ENCODE measurements at regions not wholly inside any gene's neighbourhood (a gene's known extent, or its start where the extent isn't known, plus 50 kb on each side); places are given as distances from the start of the nearest gene placed in this dataset.
"Not testable (repeated sequence)": the region's sequence is repeated elsewhere in the genome, so short reads cannot be mapped to it uniquely, and the experiment has no call there.

- H3K4me3 ChIP-seq (ENCODE audit: low read depth, low read length): no peak overlapping the region
- DNase-seq (ENCODE audit: low read depth): no peak
- TF ChIP-seq, protein P1, sequence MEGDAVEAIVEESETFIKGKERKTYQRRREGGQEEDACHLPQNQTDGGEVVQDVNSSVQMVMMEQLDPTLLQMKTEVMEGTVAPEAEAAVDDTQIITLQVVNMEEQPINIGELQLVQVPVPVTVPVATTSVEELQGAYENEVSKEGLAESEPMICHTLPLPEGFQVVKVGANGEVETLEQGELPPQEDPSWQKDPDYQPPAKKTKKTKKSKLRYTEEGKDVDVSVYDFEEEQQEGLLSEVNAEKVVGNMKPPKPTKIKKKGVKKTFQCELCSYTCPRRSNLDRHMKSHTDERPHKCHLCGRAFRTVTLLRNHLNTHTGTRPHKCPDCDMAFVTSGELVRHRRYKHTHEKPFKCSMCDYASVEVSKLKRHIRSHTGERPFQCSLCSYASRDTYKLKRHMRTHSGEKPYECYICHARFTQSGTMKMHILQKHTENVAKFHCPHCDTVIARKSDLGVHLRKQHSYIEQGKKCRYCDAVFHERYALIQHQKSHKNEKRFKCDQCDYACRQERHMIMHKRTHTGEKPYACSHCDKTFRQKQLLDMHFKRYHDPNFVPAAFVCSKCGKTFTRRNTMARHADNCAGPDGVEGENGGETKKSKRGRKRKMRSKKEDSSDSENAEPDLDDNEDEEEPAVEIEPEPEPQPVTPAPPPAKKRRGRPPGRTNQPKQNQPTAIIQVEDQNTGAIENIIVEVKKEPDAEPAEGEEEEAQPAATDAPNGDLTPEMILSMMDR (conservative IDR thresholded peaks at IDR 0.05; ENCODE audit: low read depth, low read length): no peak
These were observed 185.1 kb downstream of the NRP2 start for GRCh38 chr2:205867371-205867770.

DNA sequence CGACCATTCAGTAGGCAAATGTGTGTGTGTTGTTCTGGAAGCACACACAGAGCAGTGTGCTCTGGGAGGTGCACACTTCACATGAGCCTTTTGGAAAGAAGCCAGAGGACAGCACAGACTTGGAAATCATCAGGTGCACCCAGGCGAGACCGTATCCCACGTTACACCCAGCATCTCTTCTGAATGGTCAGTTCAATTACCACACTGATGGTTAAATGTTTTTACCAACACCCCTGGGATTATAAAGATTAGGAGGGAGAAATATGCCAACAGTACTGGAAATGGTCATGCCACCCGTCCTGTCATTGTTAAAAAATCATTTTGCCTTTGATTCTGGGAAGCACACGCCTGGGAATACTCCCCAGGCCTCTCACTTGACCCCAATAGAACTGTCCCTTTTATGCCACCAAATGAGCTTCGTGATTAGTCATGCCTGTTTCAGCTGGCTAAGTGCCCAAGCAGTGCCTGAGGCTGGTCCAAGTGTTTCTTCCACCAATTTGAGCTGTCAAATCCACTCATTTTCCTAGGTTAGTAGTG is 183.7 kb downstream of the NRP2 start:
- no peak for DNase-seq (ENCODE audit: low read depth)
- TF ChIP-seq, protein P1 (conservative IDR thresholded peaks at IDR 0.05; ENCODE audit: low read depth, low read length): no peak
- H3K4me3 ChIP-seq (ENCODE audit: low read depth, low read length): no peak overlapping the region

GRCh38 chr2:205865056-205865455 is 182.8 kb downstream of the NRP2 start:
- H3K4me3 ChIP-seq (ENCODE audit: low read depth, low read length): no peak overlapping the region
- DNase-seq (ENCODE audit: low read depth): no peak
- TF ChIP-seq, protein P1 (conservative IDR thresholded peaks at IDR 0.05; ENCODE audit: low read depth, low read length): no peak

GRCh38 chr2:205864491-205864890 is 182.2 kb downstream of the NRP2 start:
- no peak for DNase-seq (ENCODE audit: low read depth)
- TF ChIP-seq, protein P1 (conservative IDR thresholded peaks at IDR 0.05; ENCODE audit: low read depth, low read length): no peak
- H3K4me3 ChIP-seq (ENCODE audit: low read depth, low read length): no peak overlapping the region

DNA sequence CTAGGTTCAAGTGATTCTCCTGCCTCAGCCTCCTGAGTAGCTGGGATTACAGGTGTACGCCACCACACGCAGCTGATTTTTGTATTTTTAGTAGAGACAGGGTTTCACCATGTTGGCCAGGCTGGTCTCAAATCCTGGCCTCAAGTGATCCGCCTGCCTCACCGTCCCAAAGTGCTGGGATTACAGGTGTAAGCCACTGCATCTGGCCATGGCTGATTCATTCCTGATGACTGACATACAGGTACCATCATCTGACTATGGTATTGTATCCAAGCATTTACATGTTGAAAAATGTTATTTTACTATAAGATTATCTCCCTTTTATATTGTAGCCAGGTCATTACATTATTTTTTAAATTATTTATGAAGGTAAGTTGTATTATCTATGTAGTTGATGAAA is 180.5 kb downstream of the NRP2 start:
- H3K4me3 ChIP-seq (ENCODE audit: low read depth, low read length); DNase-seq (ENCODE audit: low read depth): not testable (repeated sequence)

- no peak overlapping the region for H3K4me3 ChIP-seq (ENCODE audit: low read depth, low read length)
- TF ChIP-seq, protein P1 (conservative IDR thresholded peaks at IDR 0.05; ENCODE audit: low read depth, low read length): no peak
- no peak for DNase-seq (ENCODE audit: low read depth)
These were observed 178.6 kb downstream of the NRP2 start for GRCh38 chr2:205860885-205861284.

DNA sequence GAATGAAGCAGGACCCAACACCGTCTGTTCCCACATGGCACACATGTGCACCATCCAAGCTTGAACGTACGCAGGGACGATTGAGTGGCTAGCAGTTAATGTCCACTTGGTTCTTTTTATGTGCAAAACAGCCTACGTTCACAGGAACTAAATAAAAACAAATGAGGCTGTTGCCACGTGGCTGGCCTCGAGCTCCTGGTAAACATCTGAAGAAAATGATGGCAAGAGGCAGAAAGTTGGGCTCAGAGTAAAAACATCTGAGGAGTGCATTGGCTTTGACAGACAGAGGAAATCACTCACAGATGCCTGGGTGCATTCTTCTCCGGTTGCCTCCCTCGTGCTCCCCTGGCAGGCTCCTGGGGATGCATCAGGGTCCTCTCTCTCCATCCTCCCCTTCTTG is 177.9 kb downstream of the NRP2 start:
- no peak for DNase-seq (ENCODE audit: low read depth)
- TF ChIP-seq, protein P1 (conservative IDR thresholded peaks at IDR 0.05; ENCODE audit: low read depth, low read length): no peak
- H3K4me3 ChIP-seq (ENCODE audit: low read depth, low read length): no peak overlapping the region

All from choroid plexus epithelial cell (primary cell).